GM12878 (cell line): ENCODE measurements at regions not wholly inside any gene's neighbourhood (a gene's known extent, or its start where the extent isn't known, plus 50 kb on each side); places are given as distances from the start of the nearest gene placed in this dataset.

ENCODE experiments used
- EP300 ChIP-seq, 2 experiments: fragments of 150-350 bp in 1 of 2; IDR thresholded peaks; 2 replicates each; pipeline ENCODE4 v1.6.1; 2011 to 2012; ENCODE audit warnings: low read depth in 2 of 2, low read length in 2 of 2, borderline replicate concordance in 1 of 2, improper control_type of control experiment in 1 of 2, inconsistent platforms in 1 of 2; ENCODE audit not compliant: control insufficient read depth in 1 of 2
- LARP7 ChIP-seq: fragments of 450-650 bp; IDR thresholded peaks from 2 replicates; pipeline ENCODE4 v1.6.1; 2017; ENCODE audit warnings: mild to moderate bottlenecking
- RCOR1 ChIP-seq: conservative IDR thresholded peaks from 2 replicates; pipeline ENCODE4 v1.6.1; 2012; ENCODE audit warnings: low read depth, low read length, improper control_type of control experiment
- RFX5 ChIP-seq: IDR thresholded peaks from 2 replicates; pipeline ENCODE4 v1.6.1; 2011; ENCODE audit warnings: low read depth, low read length, improper control_type of control experiment
- ZZZ3 ChIP-seq: IDR thresholded peaks from 2 replicates; pipeline ENCODE4 v1.6.1; 2011; ENCODE audit warnings: low read depth; ENCODE audit not compliant: control insufficient read depth, insufficient read length
- TF ChIP-seq, protein P1 (sequence below): IDR thresholded peaks from 2 replicates; pipeline ENCODE4 v1.6.1; 2011; ENCODE audit warnings: low read depth, mild to moderate bottlenecking, low read length, moderate library complexity, borderline replicate concordance; ENCODE audit errors: extremely low read depth
- TF ChIP-seq, protein P2 (sequence below), 3 experiments: IDR thresholded peaks in 2 of 3; conservative IDR thresholded peaks in 1 of 3; 2 replicates each; pipeline ENCODE4 v1.5.1; 2011; ENCODE audit warnings: low read depth in 3 of 3, low read length in 3 of 3, mild to moderate bottlenecking in 3 of 3, control low read depth in 2 of 3, moderate library complexity in 2 of 3, inconsistent platforms in 1 of 3, mixed read lengths in 1 of 3; ENCODE audit not compliant: control insufficient read depth in 2 of 3, insufficient read depth in 1 of 3; ENCODE audit errors: extremely low read depth in 1 of 3

- TF ChIP-seq LARP7 (no peak), RFX5 (no peak), ZZZ3 (no peak), EP300 (IDR thresholded peaks at IDR 0.05; ENCODE audit: borderline replicate concordance in 1 of 2, control insufficient read depth in 1 of 2, low read depth in 2 of 2, low read length in 2 of 2) (no peak), RCOR1 (no peak)
- TF ChIP-seq, protein P1, sequence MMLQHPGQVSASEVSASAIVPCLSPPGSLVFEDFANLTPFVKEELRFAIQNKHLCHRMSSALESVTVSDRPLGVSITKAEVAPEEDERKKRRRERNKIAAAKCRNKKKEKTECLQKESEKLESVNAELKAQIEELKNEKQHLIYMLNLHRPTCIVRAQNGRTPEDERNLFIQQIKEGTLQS, result no peak
- TF ChIP-seq, protein P2, sequence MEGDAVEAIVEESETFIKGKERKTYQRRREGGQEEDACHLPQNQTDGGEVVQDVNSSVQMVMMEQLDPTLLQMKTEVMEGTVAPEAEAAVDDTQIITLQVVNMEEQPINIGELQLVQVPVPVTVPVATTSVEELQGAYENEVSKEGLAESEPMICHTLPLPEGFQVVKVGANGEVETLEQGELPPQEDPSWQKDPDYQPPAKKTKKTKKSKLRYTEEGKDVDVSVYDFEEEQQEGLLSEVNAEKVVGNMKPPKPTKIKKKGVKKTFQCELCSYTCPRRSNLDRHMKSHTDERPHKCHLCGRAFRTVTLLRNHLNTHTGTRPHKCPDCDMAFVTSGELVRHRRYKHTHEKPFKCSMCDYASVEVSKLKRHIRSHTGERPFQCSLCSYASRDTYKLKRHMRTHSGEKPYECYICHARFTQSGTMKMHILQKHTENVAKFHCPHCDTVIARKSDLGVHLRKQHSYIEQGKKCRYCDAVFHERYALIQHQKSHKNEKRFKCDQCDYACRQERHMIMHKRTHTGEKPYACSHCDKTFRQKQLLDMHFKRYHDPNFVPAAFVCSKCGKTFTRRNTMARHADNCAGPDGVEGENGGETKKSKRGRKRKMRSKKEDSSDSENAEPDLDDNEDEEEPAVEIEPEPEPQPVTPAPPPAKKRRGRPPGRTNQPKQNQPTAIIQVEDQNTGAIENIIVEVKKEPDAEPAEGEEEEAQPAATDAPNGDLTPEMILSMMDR (IDR thresholded peaks at IDR 0.05 in 2 of 3, conservative IDR thresholded peaks at IDR 0.05 in 1 of 3; ENCODE audit: control insufficient read depth in 2 of 3, extremely low read depth in 1 of 3, insufficient read depth in 1 of 3, low read depth in 3 of 3, low read length in 3 of 3), result no peak
These were observed 117.6 kb upstream of the HAND1 start for GRCh38 chr5:154595662-154596061.
